ENCODE measurements at regions not wholly inside any gene's neighbourhood (a gene's known extent, or its start where the extent isn't known, plus 50 kb on each side); places are given as distances from the start of the nearest gene placed in this dataset.

DNA sequence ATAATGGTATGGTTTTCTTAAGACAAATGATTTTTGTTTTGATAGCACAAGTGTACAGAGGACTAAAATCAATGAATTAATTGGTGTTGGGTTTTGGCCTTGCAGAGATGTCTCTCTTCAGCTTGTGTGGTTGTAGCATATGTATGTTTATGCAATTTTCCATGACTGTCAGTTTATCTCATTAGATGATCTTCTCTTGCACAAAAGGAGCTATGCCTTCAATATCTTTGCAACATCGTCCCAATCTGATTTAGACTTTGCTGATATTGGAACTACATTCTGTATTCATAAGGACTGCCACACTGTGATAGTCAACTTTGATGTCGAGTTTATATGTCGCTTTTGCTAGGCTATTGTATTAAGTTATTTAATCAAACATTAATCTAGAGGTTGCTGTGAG, 140.0 kb upstream of the TAF11L2 start:
- Mint-ChIP-seq H3K27me3 (ENCODE audit: low read depth) (peaks cover 2% of the 10 kb centered on the region), H3K4me1 (peaks cover 6% of the 10 kb centered on the region), H3K36me3 (ENCODE audit: low read depth) (no peaks in the 10 kb centered on the region), H3K27ac (no peak overlapping the region), H3K9me3 (peaks cover 11% of the 10 kb centered on the region), H3K4me3 (no peak overlapping the region)
- no peak for TF ChIP-seq CTCF (IDR thresholded peaks at IDR 0.05; ENCODE audit: unreplicated experiment in 3 of 3)

GRCh38 chr5:17359451-17360011, 138.5 kb upstream of the TAF11L2 start:
- Mint-ChIP-seq H3K4me3 (no peak overlapping the region), H3K27me3 (ENCODE audit: low read depth) (peaks cover 4% of the 10 kb centered on the region), H3K4me1 (peaks cover 6% of the 10 kb centered on the region), H3K36me3 (ENCODE audit: low read depth) (no peaks in the 10 kb centered on the region), H3K27ac (peak overlapping the region in 2 of 3 experiments; percentile 41 to 73), H3K9me3 (peaks cover 8% of the 10 kb centered on the region)
- TF ChIP-seq CTCF (IDR thresholded peaks at IDR 0.05; ENCODE audit: unreplicated experiment in 3 of 3), result no peak

GRCh38 chr5:17360879-17361278, 137.2 kb upstream of the TAF11L2 start:
- peaks cover 9% of the 10 kb centered on the region for H3K9me3 Mint-ChIP-seq
- no peaks in the 10 kb centered on the region for H3K36me3 Mint-ChIP-seq (ENCODE audit: low read depth)
- peaks cover 6% of the 10 kb centered on the region for H3K4me1 Mint-ChIP-seq
- H3K27ac Mint-ChIP-seq, result no peak overlapping the region
- no peak overlapping the region for H3K4me3 Mint-ChIP-seq
- TF ChIP-seq CTCF (IDR thresholded peaks at IDR 0.05; ENCODE audit: unreplicated experiment in 3 of 3), result no peak
- peaks cover 7% of the 10 kb centered on the region for H3K27me3 Mint-ChIP-seq (ENCODE audit: low read depth)

DNA sequence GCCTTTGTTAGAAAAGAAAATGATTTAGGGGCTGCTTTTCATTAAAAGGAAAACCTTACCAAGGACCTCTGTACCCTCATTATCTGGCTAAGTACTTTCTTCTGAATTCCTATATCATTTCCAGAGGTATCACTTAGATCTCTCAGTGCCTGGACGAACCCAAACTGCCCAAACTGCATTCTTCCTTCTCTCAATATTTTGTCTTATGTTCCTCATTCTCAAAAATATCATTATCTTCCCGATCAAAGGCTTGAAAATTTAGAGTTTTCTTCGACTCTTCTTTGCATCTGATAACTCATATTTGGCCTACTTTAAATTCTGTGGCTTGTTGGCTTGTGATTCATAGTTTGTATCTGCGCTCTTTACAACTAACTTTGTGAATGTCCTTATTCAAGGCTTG, 136.7 kb upstream of the TAF11L2 start:
- Mint-ChIP-seq H3K9me3 (peaks cover 11% of the 10 kb centered on the region), H3K4me1 (peaks cover 6% of the 10 kb centered on the region), H3K27ac (no peak overlapping the region), H3K36me3 (ENCODE audit: low read depth) (no peaks in the 10 kb centered on the region), H3K4me3 (no peak overlapping the region), H3K27me3 (ENCODE audit: low read depth) (peaks cover 9% of the 10 kb centered on the region)
- no peak for TF ChIP-seq CTCF (IDR thresholded peaks at IDR 0.05; ENCODE audit: unreplicated experiment in 3 of 3)

- H3K27ac Mint-ChIP-seq, result no peak overlapping the region
- no peak for TF ChIP-seq CTCF (IDR thresholded peaks at IDR 0.05; ENCODE audit: unreplicated experiment in 3 of 3)
- no peaks in the 10 kb centered on the region for H3K36me3 Mint-ChIP-seq (ENCODE audit: low read depth)
- H3K27me3 Mint-ChIP-seq (ENCODE audit: low read depth), result peaks cover 15% of the 10 kb centered on the region
- no peaks in the 10 kb centered on the region for H3K4me1 Mint-ChIP-seq
- no peak overlapping the region for H3K4me3 Mint-ChIP-seq
- H3K9me3 Mint-ChIP-seq, result peaks cover 4% of the 10 kb centered on the region
These were observed 132.8 kb upstream of the TAF11L2 start for GRCh38 chr5:17364987-17365810.

GRCh38 chr5:17365811-17366138, 132.3 kb upstream of the TAF11L2 start:
- H3K27ac Mint-ChIP-seq, result peak overlapping the region in 1 of 3 experiments; percentile 20
- H3K27me3 Mint-ChIP-seq (ENCODE audit: low read depth), result peaks cover 15% of the 10 kb centered on the region
- H3K4me3 Mint-ChIP-seq, result no peak overlapping the region
- H3K4me1 Mint-ChIP-seq, result no peaks in the 10 kb centered on the region
- H3K9me3 Mint-ChIP-seq, result peaks cover 4% of the 10 kb centered on the region
- no peaks in the 10 kb centered on the region for H3K36me3 Mint-ChIP-seq (ENCODE audit: low read depth)
- no peak for TF ChIP-seq CTCF (IDR thresholded peaks at IDR 0.05; ENCODE audit: unreplicated experiment in 3 of 3)

Measured in nephron (organoid).